Mesendoderm (in vitro differentiated cells): ENCODE measurements at regions not wholly inside any gene's neighbourhood (a gene's known extent, or its start where the extent isn't known, plus 50 kb on each side); places are given as distances from the start of the nearest gene placed in this dataset.

ENCODE experiments used
- DNase-seq: peaks from one replicate; pipeline ENCODE4 v3.0.0; 2013
- H2AK5ac ChIP-seq: 2 replicates; pipeline ENCODE4 v1.6.1; 2013; ENCODE audit warnings: low read length, inconsistent platforms
- H2BK120ac ChIP-seq: 2 replicates; pipeline ENCODE4 v1.6.1; 2013; ENCODE audit warnings: low read depth, mild to moderate bottlenecking, low read length, moderate library complexity, mixed read lengths
- H2BK15ac ChIP-seq: replicated peaks from 2 replicates; pipeline ENCODE4 v1.6.1; 2013; ENCODE audit warnings: low read depth, mild to moderate bottlenecking, moderate library complexity
- H2BK5ac ChIP-seq: 2 replicates; pipeline ENCODE4 v1.6.1; 2013; ENCODE audit warnings: low read length, inconsistent platforms
- H3K18ac ChIP-seq: 2 replicates; pipeline ENCODE4 v1.6.1; 2013; ENCODE audit warnings: mild to moderate bottlenecking, low read length, mixed read lengths
- H3K23ac ChIP-seq: one replicate; pipeline ENCODE4 v1.6.1; 2013; ENCODE audit warnings: low read length
- H3K27ac ChIP-seq: 2 replicates; pipeline ENCODE4 v1.5.1; 2013; ENCODE audit warnings: low read depth, mild to moderate bottlenecking, inconsistent platforms, low read length, moderate library complexity
- H3K27me3 ChIP-seq: 2 replicates; pipeline ENCODE4 v1.6.1; 2013; ENCODE audit warnings: low read length, control low read depth, mild to moderate bottlenecking, inconsistent platforms; ENCODE audit not compliant: insufficient read depth, poor library complexity
- H3K36me3 ChIP-seq: 2 replicates; pipeline ENCODE4 v1.6.1; 2013; ENCODE audit warnings: low read length, inconsistent platforms; ENCODE audit not compliant: control insufficient read depth, insufficient read depth
- H3K4ac ChIP-seq: one replicate; pipeline ENCODE4 v1.6.1; 2013; ENCODE audit warnings: low read depth, mild to moderate bottlenecking, low read length, moderate library complexity
- H3K4me1 ChIP-seq: 2 replicates; pipeline ENCODE4 v1.6.1; 2013; ENCODE audit warnings: low read depth, low read length, inconsistent platforms; ENCODE audit not compliant: control insufficient read depth
- H3K4me2 ChIP-seq: 2 replicates; pipeline ENCODE4 v1.6.1; 2013; ENCODE audit warnings: low read length
- H3K4me3 ChIP-seq: 2 replicates; pipeline ENCODE4 v1.5.1; 2013; ENCODE audit warnings: mild to moderate bottlenecking, low read length
- H3K56ac ChIP-seq: one replicate; pipeline ENCODE4 v1.6.1; 2013; ENCODE audit warnings: low read length
- H3K79me1 ChIP-seq: 2 replicates; pipeline ENCODE4 v1.6.1; 2013; ENCODE audit warnings: low read length, inconsistent platforms
- H3K79me2 ChIP-seq: 2 replicates; pipeline ENCODE4 v1.6.1; 2013; ENCODE audit warnings: mild to moderate bottlenecking, low read length; ENCODE audit not compliant: control insufficient read depth, insufficient read depth
- H3K9ac ChIP-seq: 2 replicates; pipeline ENCODE4 v1.6.1; 2013; ENCODE audit warnings: low read length, inconsistent platforms
- H4K5ac ChIP-seq: one replicate; pipeline ENCODE4 v1.6.1; 2013; ENCODE audit warnings: low read length
- H4K8ac ChIP-seq: one replicate; pipeline ENCODE4 v1.6.1; 2013; ENCODE audit warnings: low read depth, mild to moderate bottlenecking, control low read depth, low read length, moderate library complexity
- WGBS: extraction: QIAGEN DNeasy Blood & Tissue Kit; methylation state at CpG from one replicate; pipeline ENCODE4 v1.1.7; 2013; ENCODE audit warnings: low lambda C conversion rate, missing lambda C conversion rate; ENCODE audit not compliant: insufficient coverage; ENCODE audit errors: extremely low coverage; 5-methylcytosine and 5-hydroxymethylcytosine counted together

GRCh38 chr3:109900783-109901182, 563.4 kb upstream of the DPPA4 start:
- WGBS = no CpG with 5 or more reads among the region's 1 CpG

GRCh38 chr3:109902549-109902948, 565.2 kb upstream of the DPPA4 start:
- H3K79me1 ChIP-seq = no peaks in the 10 kb centered on the region
- no peak overlapping the region for H3K27ac ChIP-seq
- H3K23ac ChIP-seq = no peak overlapping the region
- no peak overlapping the region for H2AK5ac ChIP-seq
- H2BK15ac ChIP-seq = no peak overlapping the region
- no peak overlapping the region for H2BK5ac ChIP-seq
- no peaks in the 10 kb centered on the region for H3K4me1 ChIP-seq
- no peak overlapping the region for H3K4ac ChIP-seq
- H4K5ac ChIP-seq = no peak overlapping the region
- no peak overlapping the region for H3K9ac ChIP-seq
- no CpG with 5 or more reads among the region's 4 CpGs for WGBS
- H3K36me3 ChIP-seq = no peaks in the 10 kb centered on the region
- H3K4me2 ChIP-seq = no peak overlapping the region
- no peak for DNase-seq
- H3K56ac ChIP-seq = no peak overlapping the region
- H3K18ac ChIP-seq = no peak overlapping the region
- H4K8ac ChIP-seq = no peak overlapping the region
- H3K4me3 ChIP-seq = no peak overlapping the region
- H3K27me3 ChIP-seq = no peaks in the 10 kb centered on the region
- no peaks in the 10 kb centered on the region for H3K79me2 ChIP-seq
- H2BK120ac ChIP-seq = no peak overlapping the region

More at GRCh38 chr3:109900783-109901182, 563.4 kb upstream of the DPPA4 start:
- Histone ChIP-seq H2BK120ac (no peak overlapping the region), H3K23ac (no peak overlapping the region), H3K18ac (no peak overlapping the region), H4K5ac (no peak overlapping the region), H3K4me1 (no peaks in the 10 kb centered on the region), H3K4ac (no peak overlapping the region), H3K4me3 (no peak overlapping the region), H3K4me2 (no peak overlapping the region), H3K27me3 (no peaks in the 10 kb centered on the region), H3K27ac (no peak overlapping the region), H3K9ac (no peak overlapping the region), H4K8ac (no peak overlapping the region), H2BK5ac (no peak overlapping the region), H3K79me1 (no peaks in the 10 kb centered on the region), H3K36me3 (no peaks in the 10 kb centered on the region), H2AK5ac (no peak overlapping the region), H3K56ac (no peak overlapping the region), H2BK15ac (no peak overlapping the region), H3K79me2 (no peaks in the 10 kb centered on the region)
- DNase-seq = no peak

GRCh38 chr3:109903100-109903499, 565.8 kb upstream of the DPPA4 start:
- Histone ChIP-seq H3K4me3 (no peak overlapping the region), H2BK120ac (no peak overlapping the region), H3K56ac (no peak overlapping the region), H3K4ac (no peak overlapping the region), H3K23ac (no peak overlapping the region), H3K4me1 (no peaks in the 10 kb centered on the region), H3K79me1 (no peaks in the 10 kb centered on the region), H3K18ac (no peak overlapping the region), H3K9ac (no peak overlapping the region), H3K27me3 (no peaks in the 10 kb centered on the region), H2BK15ac (no peak overlapping the region), H3K79me2 (no peaks in the 10 kb centered on the region), H3K27ac (no peak overlapping the region), H4K5ac (no peak overlapping the region), H3K4me2 (no peak overlapping the region), H2AK5ac (no peak overlapping the region), H2BK5ac (no peak overlapping the region), H3K36me3 (no peaks in the 10 kb centered on the region), H4K8ac (no peak overlapping the region)
- DNase-seq = no peak
- no CpG with 5 or more reads among the region's 2 CpGs for WGBS

GRCh38 chr3:109910772-109911171, 573.4 kb upstream of the DPPA4 start:
- Histone ChIP-seq H3K4me1 (no peaks in the 10 kb centered on the region), H3K27me3 (no peaks in the 10 kb centered on the region), H3K4me3 (no peak overlapping the region), H3K4ac (no peak overlapping the region), H2AK5ac (no peak overlapping the region), H3K27ac (no peak overlapping the region), H2BK15ac (no peak overlapping the region), H3K79me1 (no peaks in the 10 kb centered on the region), H2BK5ac (no peak overlapping the region), H2BK120ac (no peak overlapping the region), H3K36me3 (no peaks in the 10 kb centered on the region), H3K9ac (no peak overlapping the region), H3K23ac (no peak overlapping the region), H4K5ac (no peak overlapping the region), H3K18ac (no peak overlapping the region), H3K4me2 (no peak overlapping the region), H3K79me2 (no peaks in the 10 kb centered on the region), H4K8ac (no peak overlapping the region), H3K56ac (no peak overlapping the region)
- DNase-seq = no peak
- WGBS = no CpG with 5 or more reads among the region's 6 CpGs

- no peak overlapping the region for H3K9ac ChIP-seq
- no peaks in the 10 kb centered on the region for H3K4me1 ChIP-seq
- H3K27me3 ChIP-seq = no peaks in the 10 kb centered on the region
- H2AK5ac ChIP-seq = no peak overlapping the region
- H2BK15ac ChIP-seq = no peak overlapping the region
- H3K4ac ChIP-seq = no peak overlapping the region
- no peak overlapping the region for H4K5ac ChIP-seq
- no peak overlapping the region for H2BK120ac ChIP-seq
- H3K4me3 ChIP-seq = no peak overlapping the region
- H3K23ac ChIP-seq = no peak overlapping the region
- H3K4me2 ChIP-seq = no peak overlapping the region
- H2BK5ac ChIP-seq = no peak overlapping the region
- H3K27ac ChIP-seq = no peak overlapping the region
- WGBS = no CpG with 5 or more reads among the region's 2 CpGs
- H3K79me2 ChIP-seq = no peaks in the 10 kb centered on the region
- no peak overlapping the region for H4K8ac ChIP-seq
- H3K18ac ChIP-seq = no peak overlapping the region
- H3K79me1 ChIP-seq = no peaks in the 10 kb centered on the region
- DNase-seq = no peak
- no peak overlapping the region for H3K56ac ChIP-seq
- H3K36me3 ChIP-seq = no peaks in the 10 kb centered on the region
These were observed 581.4 kb upstream of the DPPA4 start for GRCh38 chr3:109918740-109919139.

- Histone ChIP-seq H4K8ac (no peak overlapping the region), H3K23ac (no peak overlapping the region), H3K4me1 (no peaks in the 10 kb centered on the region), H3K36me3 (no peaks in the 10 kb centered on the region), H3K79me2 (no peaks in the 10 kb centered on the region), H2BK5ac (no peak overlapping the region), H3K79me1 (no peaks in the 10 kb centered on the region), H4K5ac (no peak overlapping the region), H3K27ac (no peak overlapping the region), H2BK120ac (no peak overlapping the region), H3K4me2 (no peak overlapping the region), H2BK15ac (no peak overlapping the region), H3K4me3 (no peak overlapping the region), H3K56ac (no peak overlapping the region), H3K9ac (no peak overlapping the region), H3K27me3 (no peaks in the 10 kb centered on the region), H2AK5ac (no peak overlapping the region), H3K18ac (no peak overlapping the region), H3K4ac (no peak overlapping the region)
- no peak for DNase-seq
- WGBS = no CpG with 5 or more reads among the region's 2 CpGs
These were observed 583.4 kb upstream of the DPPA4 start for GRCh38 chr3:109920749-109921148.
